HG03097 (cell line): ENCODE measurements at regions not wholly inside any gene's neighbourhood (a gene's known extent, or its start where the extent isn't known, plus 50 kb on each side); places are given as distances from the start of the nearest gene placed in this dataset.

Experiments used
- ATAC-seq: cut with Tn5 transposase; IDR thresholded peaks from one replicate; pipeline ENCODE4 v1.9.1; 2021; ENCODE audit not compliant: unreplicated experiment, low FRiP score

DNA sequence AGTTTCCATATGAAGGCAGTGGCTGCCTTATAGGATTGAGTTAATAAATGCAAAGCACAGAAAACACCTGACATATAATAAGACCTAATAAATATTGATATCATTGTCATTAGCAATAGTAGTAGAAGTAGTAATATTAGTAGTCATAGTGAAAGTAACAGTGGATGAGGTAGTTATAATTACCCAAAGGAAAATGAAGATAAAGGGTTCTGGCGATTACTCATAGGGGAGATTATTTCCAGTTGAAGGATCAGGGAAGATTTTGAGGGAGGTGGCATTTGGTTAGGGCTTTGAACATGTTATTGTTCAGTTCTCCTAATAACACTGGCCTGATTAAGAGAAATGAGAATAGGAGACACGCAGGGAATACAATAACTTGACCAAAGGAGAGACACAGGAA, 131.9 kb upstream of the GPRIN3 start:
- no peak for ATAC-seq

DNA sequence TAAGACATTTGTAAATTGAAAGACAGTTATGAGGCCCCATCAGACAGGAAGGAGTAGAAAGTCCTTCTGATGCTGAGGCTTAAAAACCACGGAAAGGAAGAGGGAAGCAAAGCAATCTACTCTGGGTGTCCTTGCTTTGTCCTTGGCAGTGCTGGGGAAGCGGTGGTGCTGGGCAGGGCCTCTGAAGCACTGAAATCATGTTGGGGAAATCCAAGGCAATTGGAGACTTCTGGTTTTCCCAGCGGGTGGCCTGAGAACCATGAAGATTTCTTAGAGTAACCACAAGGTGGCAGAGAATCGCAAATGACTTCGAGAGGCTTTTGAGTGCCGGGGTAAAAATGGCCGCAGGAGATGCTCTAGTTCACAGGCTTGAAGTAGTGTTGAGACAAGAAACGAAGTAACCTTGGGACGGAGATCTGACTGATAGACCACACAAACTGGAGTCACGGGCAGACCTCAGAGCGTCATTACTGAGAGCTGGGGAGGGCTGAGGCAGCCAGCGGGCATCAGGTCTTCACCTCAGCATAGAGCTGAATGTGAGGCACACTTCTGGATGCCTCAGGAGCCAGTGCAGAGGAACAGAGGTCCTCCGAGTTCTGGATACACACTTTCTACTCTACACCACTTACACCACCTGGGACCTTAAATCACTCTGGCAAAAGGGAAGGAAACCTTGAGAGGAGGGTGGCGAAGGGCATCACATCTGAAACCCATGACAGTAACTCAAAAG, 130.7 kb upstream of the GPRIN3 start:
- no peak for ATAC-seq

DNA sequence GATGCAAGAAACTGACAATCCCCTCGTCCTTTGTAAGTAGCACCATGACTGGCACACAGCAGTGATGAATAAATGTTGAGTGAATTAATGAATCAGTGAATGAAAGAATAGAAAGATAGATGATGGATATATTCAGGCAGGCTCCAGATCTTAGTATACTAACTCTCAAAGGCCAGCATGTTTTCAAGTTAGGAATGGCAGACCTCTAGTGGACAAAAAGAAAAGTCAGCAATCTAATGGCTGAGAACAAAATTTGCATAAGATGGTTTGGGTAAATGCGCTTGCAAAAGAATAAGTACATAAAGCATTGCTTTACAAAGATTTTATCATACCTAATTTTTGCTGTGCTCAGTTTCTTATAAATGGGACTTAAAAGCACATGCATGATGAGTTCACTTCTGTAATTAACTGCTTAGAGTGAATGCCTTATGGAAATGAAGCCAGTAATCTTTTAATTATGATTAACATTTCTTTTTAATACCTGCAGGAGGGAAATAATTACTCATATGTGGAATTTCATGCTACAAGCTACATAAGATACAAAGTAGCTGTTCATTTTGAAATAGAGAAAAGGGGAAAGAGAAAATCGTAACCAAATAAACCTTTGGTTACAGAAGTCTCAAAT, 126.9 kb upstream of the GPRIN3 start:
- ATAC-seq: peak; percentile 67

DNA sequence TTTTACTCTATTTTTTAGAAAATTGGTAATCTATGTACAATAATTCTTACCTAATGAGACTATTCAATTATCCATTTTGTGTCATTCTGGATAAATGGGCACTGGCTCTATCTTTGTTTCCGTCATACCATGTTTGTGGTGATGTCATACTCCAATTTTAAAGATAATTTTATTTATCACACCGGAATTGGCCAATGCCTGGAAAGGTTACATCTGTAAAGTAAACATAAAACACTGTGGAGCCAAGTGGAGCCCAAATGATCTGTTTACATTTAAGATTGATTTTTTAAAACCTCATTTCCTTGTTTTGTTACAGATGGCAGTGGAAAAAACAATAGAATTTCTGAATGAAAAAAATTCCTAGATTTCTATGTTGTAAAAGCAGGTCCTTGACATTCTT, 120.2 kb upstream of the GPRIN3 start:
- no peak for ATAC-seq

DNA sequence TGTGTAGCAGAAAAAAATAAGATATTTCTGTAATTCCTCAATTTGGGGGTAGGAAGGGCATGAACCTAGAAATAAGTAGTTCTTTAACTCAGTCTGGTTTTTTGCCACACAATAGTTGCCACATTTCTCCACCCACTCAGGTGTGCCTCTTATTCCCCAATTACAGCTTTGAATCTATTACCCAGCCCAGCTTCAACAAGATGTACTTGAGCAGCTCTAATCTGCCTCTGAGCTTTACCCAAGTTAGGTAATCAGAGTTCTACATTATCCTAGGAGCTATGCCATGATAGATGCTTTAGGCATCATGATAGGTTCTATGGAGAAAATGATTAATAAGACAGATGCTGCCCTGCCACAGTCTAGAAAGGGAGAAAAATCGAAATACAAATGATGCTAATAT, 117.4 kb upstream of the GPRIN3 start:
- no peak for ATAC-seq

DNA sequence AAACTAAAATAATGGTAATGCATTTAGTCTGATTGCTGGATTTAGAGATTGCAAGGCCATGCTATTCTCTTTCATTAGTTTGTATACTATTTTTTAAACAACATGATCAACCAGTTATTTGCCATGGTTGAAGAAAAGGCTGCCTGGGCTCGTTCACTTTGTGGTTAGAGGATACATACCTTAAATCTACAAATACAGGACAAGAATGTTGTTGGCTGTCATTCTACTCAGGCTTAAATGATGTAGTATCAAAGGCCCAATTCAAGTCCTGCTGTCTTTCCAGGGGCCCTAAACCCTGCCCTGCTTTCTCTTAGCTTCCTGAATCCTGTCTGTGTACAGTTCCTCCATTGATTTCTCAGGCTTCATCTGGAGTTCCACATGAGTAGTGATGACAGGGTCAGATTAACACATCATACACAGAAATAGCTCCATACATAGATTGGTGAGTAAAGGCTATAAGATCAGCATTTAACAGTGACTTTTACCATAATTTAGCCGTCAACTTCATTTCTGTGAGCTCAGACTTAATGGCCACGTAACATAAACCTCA, 114.9 kb upstream of the GPRIN3 start:
- no peak for ATAC-seq

DNA sequence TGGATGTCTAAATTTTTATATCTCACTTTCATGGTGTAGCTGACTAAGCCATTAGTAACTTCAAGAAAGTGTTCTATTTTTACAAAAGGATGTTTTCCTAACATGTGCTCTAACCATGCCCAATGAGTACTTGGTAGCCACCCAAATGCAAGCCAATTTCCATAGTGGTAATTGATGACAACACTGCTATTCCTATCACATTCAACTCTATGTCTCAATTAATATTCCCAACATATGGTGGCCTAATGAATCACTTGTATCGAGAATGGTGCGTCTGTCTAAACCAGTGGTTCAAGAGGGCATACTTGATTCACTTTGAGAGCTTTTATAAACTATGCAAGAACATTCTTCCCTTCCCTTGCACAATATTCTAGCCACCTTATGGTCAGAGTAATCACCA, 112.9 kb upstream of the GPRIN3 start:
- no peak for ATAC-seq

DNA sequence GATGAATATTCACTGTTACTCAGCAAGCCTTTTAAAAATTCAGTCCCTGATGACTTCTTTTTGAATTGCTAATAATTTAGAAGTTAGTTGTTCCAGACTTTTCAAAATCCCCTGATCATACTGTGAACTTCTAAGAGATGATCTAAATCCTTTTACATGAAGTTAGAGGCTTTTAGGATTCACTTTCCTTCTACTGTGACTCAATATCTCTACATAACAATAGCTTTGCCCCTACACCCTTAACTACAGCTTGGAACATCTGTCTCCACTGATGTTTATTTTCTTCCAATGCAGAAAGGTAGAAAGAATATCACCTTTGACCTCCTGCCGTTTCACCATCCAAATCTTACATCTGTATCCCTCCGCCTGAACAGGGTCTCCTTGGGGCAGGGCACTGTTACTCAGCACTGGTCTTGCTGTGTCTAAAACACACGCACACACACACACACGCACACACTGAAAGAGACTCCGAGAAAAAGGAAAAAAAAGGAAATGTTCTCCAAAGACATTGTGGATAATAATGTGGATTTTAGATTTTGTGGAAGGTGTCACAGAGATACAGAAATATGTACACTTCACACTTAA, 111.6 kb upstream of the GPRIN3 start:
- ATAC-seq: no peak

DNA sequence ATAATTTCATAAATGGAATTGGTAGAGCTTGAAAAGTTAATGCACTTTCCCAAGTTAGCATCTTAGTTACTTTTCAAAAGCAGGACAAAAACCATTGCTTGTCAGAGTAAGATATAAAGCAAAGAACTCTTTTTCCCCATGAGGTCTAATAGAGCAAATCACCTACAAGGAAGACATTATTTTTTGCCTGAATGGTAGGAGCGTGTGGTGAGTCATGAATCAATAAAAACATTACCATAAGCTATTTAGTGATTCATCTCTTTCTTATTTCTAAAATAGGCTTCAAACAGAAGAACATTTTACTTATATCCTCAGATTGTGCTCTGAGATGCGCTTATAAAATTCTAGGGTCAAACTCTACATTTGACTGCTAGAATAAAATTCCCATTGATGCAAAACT, 109.4 kb upstream of the GPRIN3 start:
- ATAC-seq: no peak

DNA sequence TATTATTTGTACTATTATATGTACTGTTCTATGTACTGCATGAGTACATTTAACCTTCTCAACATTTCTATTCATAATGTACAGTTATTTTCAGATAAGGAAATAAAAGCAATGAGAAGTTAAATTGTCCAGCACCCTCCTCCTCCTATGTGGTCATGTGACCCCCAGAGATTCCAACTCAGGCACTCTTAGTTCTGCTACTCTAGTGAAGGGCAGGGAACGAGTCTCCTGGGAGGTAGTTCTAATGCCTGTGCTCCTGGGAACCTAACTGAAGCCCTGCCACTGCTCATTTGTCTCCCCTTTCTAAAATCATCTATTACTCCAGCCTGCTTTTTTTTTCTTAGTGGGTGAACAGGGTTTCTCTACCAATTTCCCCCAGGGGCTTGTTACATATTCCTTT, 105.9 kb upstream of the GPRIN3 start:
- ATAC-seq: no peak

DNA sequence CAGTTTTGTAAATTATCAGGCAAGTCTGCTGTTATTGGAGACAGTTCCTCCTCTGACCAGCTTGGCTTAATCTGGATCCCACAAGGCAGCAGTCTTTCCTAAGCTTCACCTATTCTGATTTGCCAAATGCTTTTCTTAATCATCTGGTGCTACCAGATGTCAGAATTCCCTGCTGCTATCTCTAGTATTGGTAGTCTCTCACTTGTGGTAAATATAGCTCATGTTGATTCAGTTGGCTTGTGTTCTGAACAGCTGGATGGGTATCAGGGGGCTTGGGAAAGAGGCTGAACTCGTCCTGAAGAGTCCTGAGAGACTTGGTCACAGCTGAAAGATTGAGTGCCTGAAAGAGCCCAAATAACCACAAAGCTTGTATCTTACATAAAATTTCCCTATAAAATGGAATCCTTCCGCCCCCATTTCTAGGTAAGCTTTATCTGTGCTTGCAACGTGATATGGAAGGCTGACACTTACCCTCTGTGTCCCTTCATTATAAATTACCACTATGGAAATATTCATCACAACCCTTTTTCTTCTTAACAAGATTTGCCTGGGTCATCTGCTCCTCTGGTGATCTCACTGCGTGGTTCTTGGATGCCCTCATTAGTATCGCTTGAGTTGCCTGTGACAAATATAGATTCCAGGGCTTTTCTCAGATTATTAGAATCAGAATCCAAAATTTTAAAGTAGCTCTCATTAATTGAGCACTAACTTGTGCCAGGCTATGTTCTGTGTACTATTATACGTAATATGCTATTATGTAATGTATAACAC, 104.1 kb upstream of the GPRIN3 start:
- ATAC-seq: no peak

DNA sequence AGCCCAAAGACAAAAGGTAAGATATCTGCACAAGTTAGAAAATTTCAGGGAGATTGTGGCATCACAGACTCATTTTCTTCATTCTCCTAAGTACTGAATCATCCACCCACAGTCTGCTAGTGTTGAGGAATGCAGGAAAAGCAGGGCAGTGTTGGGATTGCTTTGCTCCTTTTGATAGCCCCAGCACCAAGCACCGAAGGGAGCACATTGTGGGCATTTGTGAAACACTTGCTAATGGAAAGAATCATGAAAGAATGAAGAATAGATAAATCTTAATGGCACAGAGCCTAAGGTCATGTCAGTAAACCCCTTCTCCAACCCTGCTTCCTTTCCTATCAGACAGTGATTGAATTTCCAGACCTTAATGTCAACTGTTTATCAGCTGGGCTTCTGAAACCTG, 103.1 kb upstream of the GPRIN3 start:
- ATAC-seq: no peak

DNA sequence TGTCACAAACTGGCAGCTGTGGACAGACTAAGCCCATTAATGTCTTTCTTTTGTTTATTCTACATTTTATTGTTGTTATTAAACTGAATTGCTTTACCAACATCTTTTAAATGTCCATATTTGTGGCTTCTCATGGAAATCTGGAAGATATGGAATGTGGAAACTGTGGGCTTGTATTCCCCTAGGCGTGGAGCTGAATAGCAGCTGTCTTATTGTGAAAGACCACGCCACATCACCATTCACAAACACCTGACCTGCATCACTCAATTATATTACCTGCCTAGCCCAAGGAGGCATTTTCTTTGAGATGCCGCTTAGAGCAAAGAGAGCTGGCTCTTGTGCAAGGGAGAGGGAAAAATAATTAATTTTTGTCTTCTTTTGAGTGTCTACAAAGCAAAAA, 96.9 kb upstream of the GPRIN3 start:
- ATAC-seq: no peak

DNA sequence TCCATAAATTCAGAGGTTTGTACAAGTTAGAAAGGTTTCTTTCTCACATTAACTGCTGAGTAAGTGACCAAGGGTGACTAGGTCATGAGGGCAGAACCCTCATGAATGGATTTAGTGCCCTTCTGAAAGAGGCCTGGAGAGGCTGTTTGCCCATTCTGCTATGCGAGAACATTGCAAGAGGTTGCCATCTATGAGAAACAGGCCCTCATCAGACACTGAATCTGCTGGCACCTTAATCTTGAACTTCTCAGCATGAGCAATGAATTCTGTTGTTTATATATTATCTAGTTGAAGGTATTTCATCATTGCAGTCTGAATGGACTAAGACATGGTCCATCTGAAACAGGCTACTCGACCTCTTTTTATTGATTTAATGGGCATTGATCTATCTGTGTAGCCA, 96.2 kb upstream of the GPRIN3 start:
- ATAC-seq: no peak

DNA sequence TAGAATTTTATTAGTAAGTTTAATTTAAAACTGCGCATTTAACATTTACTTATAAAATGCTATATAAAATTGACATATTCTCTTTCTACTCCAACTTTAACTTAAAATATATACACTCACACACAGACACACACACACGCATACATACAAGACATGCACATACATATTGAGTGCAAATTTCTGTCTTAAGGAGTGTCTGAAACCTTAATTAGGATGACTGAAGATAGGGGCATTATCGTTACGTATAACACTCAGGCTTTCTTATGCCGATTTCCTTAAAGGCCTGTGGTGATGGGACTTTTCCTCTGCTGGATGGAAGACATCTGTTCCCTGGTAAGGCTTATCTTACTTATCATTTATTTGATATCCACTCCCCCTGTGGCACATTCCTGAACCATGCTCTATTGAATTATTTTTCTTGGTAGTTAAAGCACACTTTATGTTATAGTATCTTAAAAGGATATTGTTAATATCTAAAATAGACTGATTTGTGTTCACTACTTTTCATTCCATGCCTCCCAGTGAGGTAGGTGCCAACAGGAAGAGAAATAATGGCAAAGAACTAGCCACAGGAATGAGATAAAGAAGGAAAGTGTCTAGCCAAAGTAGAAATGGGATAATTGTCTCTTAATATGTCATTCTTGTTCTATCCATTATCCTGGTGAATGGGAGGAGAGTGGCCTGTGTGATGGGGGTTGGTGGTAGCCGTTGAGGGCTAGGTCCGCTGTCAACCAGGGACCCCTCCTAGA, 92.9 kb upstream of the GPRIN3 start:
- ATAC-seq: no peak

DNA sequence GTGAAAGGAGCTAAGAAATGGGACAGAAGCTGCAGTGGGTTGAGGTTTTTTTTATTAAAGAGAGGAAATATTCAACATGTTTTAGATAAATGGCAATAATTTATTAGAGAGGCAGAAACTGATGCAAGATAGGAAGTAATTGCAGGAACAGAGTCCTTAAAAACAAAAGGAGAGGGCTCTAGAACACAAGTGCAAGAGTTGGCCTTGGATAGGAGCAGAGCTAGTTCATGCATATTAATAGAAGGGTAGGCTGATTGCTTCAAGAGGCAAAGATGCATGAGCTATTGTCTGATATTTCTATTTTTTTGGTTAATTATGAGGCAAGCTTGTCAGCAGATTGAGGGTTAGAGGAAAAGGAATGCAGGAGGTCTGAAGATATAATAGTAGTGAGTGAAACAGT, 91.0 kb upstream of the GPRIN3 start:
- no peak for ATAC-seq

DNA sequence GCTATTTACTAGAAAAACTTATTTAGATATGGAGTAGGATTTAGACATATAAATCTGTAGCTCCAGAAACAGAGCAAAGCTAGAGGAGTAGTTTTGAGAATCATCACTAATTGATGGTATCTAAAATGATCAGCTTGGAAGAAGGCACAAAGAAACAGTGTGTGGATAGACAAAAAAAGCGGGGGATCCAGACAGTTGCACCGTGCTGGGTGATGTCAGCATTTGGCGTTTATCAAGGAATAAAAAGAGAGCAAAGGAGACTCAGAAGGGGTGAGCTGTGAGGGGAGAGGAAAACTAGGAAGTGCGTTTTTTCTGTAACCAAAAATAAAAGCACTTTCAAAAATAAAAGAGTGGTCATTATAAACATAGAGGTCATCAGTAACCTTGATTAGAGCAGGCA, 90.5 kb upstream of the GPRIN3 start:
- ATAC-seq: no peak

DNA sequence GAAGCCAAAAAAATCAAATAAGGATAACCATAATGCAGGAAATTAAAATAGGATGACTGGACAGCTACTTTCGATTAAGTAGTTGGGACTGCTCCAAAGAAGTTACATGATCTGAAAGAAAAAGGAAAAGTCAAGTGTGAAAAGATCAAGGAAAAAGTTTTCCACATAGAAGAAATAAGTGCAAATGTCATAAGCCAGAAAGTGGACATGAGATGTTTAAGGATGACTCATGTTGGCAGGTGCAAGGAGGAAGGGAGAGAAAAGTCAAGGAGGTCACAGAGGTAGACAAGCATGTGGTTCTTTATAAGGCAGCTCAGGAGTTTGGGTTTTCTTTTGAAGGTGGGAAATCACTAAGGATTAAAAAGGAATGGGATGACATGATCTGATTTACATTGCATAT, 89.8 kb upstream of the GPRIN3 start:
- ATAC-seq: no peak

DNA sequence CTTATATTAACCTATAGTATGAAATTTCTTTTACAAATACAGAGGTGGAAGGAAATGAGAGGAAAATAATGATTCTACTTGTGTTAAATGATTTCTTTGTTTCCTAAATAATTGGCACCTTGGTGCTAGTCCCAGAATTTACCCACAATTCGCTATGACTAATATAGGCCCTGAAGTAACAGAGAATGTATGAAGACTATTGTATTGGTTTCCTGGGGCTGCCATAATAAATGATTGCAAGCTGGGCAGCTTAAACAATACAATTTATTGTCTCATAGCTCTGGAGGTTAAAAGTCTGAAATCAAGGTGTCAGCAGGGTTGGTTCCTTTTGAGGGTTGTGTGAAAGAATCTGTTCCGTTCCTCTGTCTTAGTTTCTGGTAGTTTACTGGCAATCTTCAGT, 74.8 kb upstream of the GPRIN3 start:
- ATAC-seq: no peak

DNA sequence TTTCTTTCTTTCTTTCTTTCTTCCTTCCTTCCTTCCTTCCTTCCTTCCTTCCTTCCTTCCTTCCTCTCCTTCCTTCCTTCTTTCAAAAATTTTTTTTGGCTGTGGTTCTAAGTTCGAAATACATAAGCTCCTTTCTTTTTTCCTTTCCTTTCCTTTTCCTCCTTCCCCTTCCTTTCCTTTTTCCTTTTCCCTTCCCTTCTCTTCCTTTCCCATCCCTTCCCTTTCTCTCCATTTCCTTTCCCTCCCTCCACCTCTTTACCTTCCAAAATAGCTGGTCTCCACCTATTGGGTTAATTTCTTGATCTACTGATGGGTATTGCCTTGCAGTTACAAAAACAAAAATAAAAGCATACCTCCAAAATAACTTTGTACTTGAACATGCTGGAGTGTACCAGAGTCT, 73.4 kb upstream of the GPRIN3 start:
- ATAC-seq: no peak
